HUES6 (cell line): ENCODE measurements at regions not wholly inside any gene's neighbourhood (a gene's known extent, or its start where the extent isn't known, plus 50 kb on each side); places are given as distances from the start of the nearest gene placed in this dataset.

ENCODE experiments used
- H3K27ac ChIP-seq: 2 replicates; pipeline ENCODE4 v1.7.0; 2013; ENCODE audit warnings: low read depth, mild to moderate bottlenecking, low read length, inconsistent platforms
- H3K27me3 ChIP-seq: 2 replicates; pipeline ENCODE4 v1.6.1; 2013; ENCODE audit warnings: low read length; ENCODE audit not compliant: control insufficient read depth, insufficient read depth
- H3K36me3 ChIP-seq: 2 replicates; pipeline ENCODE4 v1.6.1; 2013; ENCODE audit warnings: low read length; ENCODE audit not compliant: control insufficient read depth, insufficient read depth
- H3K4me1 ChIP-seq: 2 replicates; pipeline ENCODE4 v1.6.1; 2013; ENCODE audit warnings: low read length; ENCODE audit not compliant: control insufficient read depth, insufficient read depth
- H3K4me3 ChIP-seq: 2 replicates; pipeline ENCODE4 v1.5.1; 2013; ENCODE audit warnings: low read depth, low read length
- H3K9ac ChIP-seq: one replicate; pipeline ENCODE4 v1.6.1; 2013; ENCODE audit warnings: mild to moderate bottlenecking, low read length
- H3K9me3 ChIP-seq: 2 replicates; pipeline ENCODE4 v1.6.1; 2013; ENCODE audit warnings: low read depth, low read length; ENCODE audit not compliant: control insufficient read depth, insufficient read depth

- H3K4me1 ChIP-seq: 0 out of 2 replicates have a peak, but pooled peaks cover 7% of the 10 kb centered on the region
- no peak overlapping the region for H3K27ac ChIP-seq
- H3K36me3 ChIP-seq: no peaks in the 10 kb centered on the region
- H3K27me3 ChIP-seq: no peaks in the 10 kb centered on the region
- H3K9ac ChIP-seq: no peak overlapping the region
- no peaks in the 10 kb centered on the region for H3K9me3 ChIP-seq
- no peak overlapping the region for H3K4me3 ChIP-seq
These were observed 162.3 kb upstream of the VRK2 start for GRCh38 chr2:57884281-57884680.

GRCh38 chr2:57885742-57886141, 160.9 kb upstream of the VRK2 start:
- H3K27ac ChIP-seq: no peak overlapping the region
- H3K27me3 ChIP-seq: no peaks in the 10 kb centered on the region
- no peak overlapping the region for H3K9ac ChIP-seq
- no peaks in the 10 kb centered on the region for H3K36me3 ChIP-seq
- H3K4me3 ChIP-seq: no peak overlapping the region
- no peaks in the 10 kb centered on the region for H3K9me3 ChIP-seq
- 0 out of 2 replicates have a peak, but pooled peaks cover 7% of the 10 kb centered on the region for H3K4me1 ChIP-seq

DNA sequence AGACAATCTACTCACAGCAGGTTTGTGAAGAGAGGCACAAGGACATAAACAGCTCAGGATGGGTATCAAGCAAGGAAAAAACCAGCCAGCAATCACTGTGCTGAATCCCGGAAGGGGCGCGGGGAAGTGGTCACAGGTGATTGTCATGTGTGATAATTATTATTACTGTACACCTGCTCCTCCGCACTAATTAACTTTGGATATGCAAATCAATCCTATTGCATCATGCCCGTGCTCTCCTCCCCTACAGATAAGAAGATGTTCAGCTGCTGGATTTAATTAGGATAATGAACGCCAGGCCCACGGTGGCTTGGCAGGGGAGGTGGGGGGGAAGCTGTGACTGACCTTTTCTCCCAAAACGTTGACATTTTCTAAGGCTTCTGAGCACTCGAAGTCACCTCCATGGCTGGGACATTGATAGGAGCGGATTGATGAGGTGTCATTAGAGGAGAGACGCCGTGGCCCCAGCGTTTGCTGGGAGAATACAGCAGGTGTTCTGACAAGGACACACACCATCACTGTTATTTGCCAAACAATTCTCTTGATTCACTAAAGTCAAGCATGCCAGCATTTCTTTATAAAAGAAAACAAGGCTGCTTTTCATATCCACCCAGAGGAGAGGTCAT, 160.3 kb upstream of the VRK2 start:
- H3K9me3 ChIP-seq: no peaks in the 10 kb centered on the region
- H3K36me3 ChIP-seq: no peaks in the 10 kb centered on the region
- H3K4me1 ChIP-seq: 0 out of 2 replicates have a peak, but pooled peaks cover 7% of the 10 kb centered on the region
- H3K27ac ChIP-seq: no peak overlapping the region
- no peak overlapping the region for H3K9ac ChIP-seq
- H3K27me3 ChIP-seq: no peaks in the 10 kb centered on the region
- no peak overlapping the region for H3K4me3 ChIP-seq

DNA sequence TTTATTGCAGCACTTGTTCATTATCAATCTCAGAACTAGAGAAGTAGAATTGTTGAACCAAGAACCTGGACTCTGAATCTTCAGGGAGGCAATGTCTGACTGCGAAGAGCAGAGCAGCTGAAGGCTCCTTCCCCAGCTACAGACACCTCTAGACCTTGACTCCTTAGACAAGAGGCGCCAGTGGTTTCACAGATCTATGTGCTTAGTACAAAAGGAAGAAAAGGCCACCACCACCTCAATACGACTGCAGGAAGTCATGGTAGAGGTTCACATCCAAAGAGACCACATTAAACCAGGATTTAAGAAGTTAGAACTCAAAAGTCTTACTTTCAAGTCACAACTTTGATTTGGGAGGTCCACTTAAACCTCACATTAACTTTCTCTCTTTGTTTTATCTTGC, 158.1 kb upstream of the VRK2 start:
- Histone ChIP-seq H3K27ac (no peak overlapping the region), H3K4me1 (no peaks in the 10 kb centered on the region)

DNA sequence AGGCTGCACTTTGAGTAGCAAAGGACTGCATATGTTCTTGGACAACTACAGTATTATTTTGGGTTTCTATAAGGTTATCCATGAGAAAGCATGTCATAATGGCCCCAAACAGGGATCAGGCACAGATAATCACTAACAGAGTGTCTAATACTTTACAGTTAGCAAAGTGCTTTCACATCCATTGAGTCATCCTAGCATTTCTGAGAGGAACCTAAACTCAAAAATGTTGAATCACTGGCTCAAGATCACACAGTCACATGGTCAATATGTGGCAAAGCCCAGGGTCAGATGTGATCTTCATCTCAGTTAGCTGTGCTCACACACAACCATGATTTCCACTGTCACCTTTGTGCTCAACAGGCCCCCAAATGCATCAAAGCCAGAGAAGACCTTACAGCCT, 156.1 kb upstream of the VRK2 start:
- no peaks in the 10 kb centered on the region for H3K4me1 ChIP-seq
- no peak overlapping the region for H3K27ac ChIP-seq
- H3K9ac ChIP-seq: no peak overlapping the region
- H3K27me3 ChIP-seq: no peaks in the 10 kb centered on the region
- H3K9me3 ChIP-seq: no peaks in the 10 kb centered on the region
- H3K4me3 ChIP-seq: no peak overlapping the region
- no peaks in the 10 kb centered on the region for H3K36me3 ChIP-seq

More for the DNA sequence above, 158.1 kb upstream of the VRK2 start:
- no peak overlapping the region for H3K4me3 ChIP-seq
- H3K9ac ChIP-seq: no peak overlapping the region
- H3K27me3 ChIP-seq: no peaks in the 10 kb centered on the region
- H3K9me3 ChIP-seq: no peaks in the 10 kb centered on the region
- no peaks in the 10 kb centered on the region for H3K36me3 ChIP-seq

DNA sequence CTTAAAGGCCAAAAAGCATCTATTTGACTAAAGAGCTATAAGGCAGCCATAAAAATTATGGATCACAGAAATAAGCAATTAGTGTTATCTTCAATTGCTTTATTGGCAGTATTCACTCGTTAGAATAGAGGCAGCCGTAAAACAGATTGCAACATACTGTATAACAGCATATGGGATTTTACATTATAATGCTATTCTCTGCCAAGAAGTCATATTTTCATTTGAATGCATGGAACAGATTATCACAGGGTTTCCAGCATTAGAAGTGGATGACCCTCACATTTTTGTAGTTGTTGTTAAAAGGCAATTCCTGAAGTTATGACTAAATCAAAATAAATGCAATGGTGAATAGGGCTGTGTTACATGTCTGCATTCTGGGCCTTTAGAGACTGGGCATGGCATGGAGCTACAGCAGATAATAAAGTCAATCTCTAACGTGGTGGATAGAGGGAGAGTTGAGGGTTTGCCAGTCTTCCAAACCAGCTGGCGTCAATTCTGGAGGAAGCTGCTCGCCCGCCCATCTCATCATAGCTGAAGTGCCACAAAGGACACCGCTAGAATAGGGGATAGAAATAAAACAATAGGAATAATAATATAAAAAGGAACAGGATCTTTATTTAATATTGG, 155.4 kb upstream of the VRK2 start:
- no peak overlapping the region for H3K9ac ChIP-seq
- no peaks in the 10 kb centered on the region for H3K27me3 ChIP-seq
- H3K36me3 ChIP-seq: no peaks in the 10 kb centered on the region
- H3K4me3 ChIP-seq: no peak overlapping the region
- H3K9me3 ChIP-seq: no peaks in the 10 kb centered on the region
- no peaks in the 10 kb centered on the region for H3K4me1 ChIP-seq
- no peak overlapping the region for H3K27ac ChIP-seq

DNA sequence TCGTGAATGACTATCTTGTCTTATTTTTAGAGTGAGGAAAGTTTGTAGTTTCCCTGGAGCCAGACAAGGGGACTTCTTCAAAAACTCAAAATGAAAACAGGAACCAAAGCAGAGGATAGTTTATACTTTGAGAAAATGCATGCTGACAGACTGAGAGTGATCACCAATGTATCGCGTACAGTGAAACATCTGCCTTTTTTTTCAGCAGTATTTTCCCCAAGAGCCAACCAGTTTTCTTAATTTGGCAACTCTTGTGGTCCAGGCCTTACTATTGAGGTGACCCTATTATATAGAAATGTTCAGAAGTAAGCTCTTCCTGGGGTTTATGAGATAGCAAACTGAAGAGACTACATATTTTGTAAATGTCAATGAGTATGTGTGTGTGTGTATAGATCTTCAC, 153.7 kb upstream of the VRK2 start:
- Histone ChIP-seq H3K27ac (no peak overlapping the region), H3K27me3 (no peaks in the 10 kb centered on the region), H3K4me3 (no peak overlapping the region), H3K36me3 (no peaks in the 10 kb centered on the region), H3K9me3 (no peaks in the 10 kb centered on the region), H3K9ac (no peak overlapping the region), H3K4me1 (no peaks in the 10 kb centered on the region)

- no peak overlapping the region for H3K9ac ChIP-seq
- no peak overlapping the region for H3K4me3 ChIP-seq
- H3K9me3 ChIP-seq: no peaks in the 10 kb centered on the region
- no peaks in the 10 kb centered on the region for H3K27me3 ChIP-seq
- H3K27ac ChIP-seq: no peak overlapping the region
- no peaks in the 10 kb centered on the region for H3K4me1 ChIP-seq
- H3K36me3 ChIP-seq: no peaks in the 10 kb centered on the region
These were observed 153.3 kb upstream of the VRK2 start for GRCh38 chr2:57893347-57893746.

DNA sequence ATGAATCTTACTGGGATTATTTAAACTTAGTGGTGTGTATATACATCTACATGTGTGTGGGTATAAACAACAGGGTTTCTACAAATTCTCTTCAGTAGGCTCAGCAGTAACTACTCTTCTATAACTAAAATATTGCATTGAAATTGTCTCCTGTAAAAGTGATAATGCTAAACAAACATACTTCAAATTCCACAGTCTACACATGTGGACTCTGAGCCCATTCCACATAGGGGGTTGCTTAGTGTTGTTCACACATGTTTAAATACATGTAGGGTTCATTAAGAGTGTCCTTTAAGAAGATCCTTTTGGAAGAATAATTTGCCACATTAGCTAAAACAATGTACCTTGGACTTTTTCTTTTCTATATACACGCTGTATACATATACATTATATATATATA, 152.8 kb upstream of the VRK2 start:
- H3K9ac ChIP-seq: no peak overlapping the region
- no peak overlapping the region for H3K4me3 ChIP-seq
- H3K27ac ChIP-seq: no peak overlapping the region
- no peaks in the 10 kb centered on the region for H3K27me3 ChIP-seq
- H3K9me3 ChIP-seq: no peaks in the 10 kb centered on the region
- H3K36me3 ChIP-seq: no peaks in the 10 kb centered on the region
- H3K4me1 ChIP-seq: no peaks in the 10 kb centered on the region

GRCh38 chr2:57894381-57894780, 152.2 kb upstream of the VRK2 start:
- H3K4me3 ChIP-seq: no peak overlapping the region
- H3K9me3 ChIP-seq: no peaks in the 10 kb centered on the region
- H3K4me1 ChIP-seq: no peaks in the 10 kb centered on the region
- no peak overlapping the region for H3K9ac ChIP-seq
- no peaks in the 10 kb centered on the region for H3K27me3 ChIP-seq
- H3K36me3 ChIP-seq: no peaks in the 10 kb centered on the region
- H3K27ac ChIP-seq: no peak overlapping the region

DNA sequence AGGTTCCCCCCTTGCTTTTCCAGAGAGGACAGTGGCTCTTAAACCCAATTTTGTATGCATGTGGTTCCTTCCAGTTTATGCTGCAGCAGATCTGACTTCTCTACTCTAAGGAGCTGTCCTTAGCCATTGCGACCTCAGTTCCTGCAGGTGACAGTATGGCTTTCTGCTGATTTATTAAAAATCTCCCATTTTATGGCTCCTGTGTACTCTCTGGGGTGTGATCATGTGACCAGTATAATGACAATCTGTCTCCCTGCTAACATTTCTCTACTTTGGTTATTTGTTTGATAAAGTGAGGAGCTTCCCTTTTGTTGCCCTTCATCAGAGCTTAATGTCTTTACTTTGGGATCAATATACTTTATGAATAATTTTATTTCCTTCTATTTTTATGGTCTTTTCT, 148.7 kb upstream of the VRK2 start:
- no peaks in the 10 kb centered on the region for H3K27me3 ChIP-seq
- no peaks in the 10 kb centered on the region for H3K9me3 ChIP-seq

More for the DNA sequence above, 148.7 kb upstream of the VRK2 start:
- peaks cover 5% of the 10 kb centered on the region; the same call in 1 of the 2 replicates for H3K4me1 ChIP-seq
- H3K27ac ChIP-seq: no peak overlapping the region
- no peak overlapping the region for H3K4me3 ChIP-seq
- no peaks in the 10 kb centered on the region for H3K36me3 ChIP-seq
- no peak overlapping the region for H3K9ac ChIP-seq
